EL (cell line): ENCODE measurements at regions not wholly inside any gene's neighbourhood (a gene's known extent, or its start where the extent isn't known, plus 50 kb on each side); places are given as distances from the start of the nearest gene placed in this dataset.

Experiments
- DNase-seq: peaks from one replicate; pipeline ENCODE4 v3.0.0-alpha.2; 2016

GRCh38 chr4:62196338-62196737 lies 996.2 kb downstream of the ADGRL3 start:
- DNase-seq = no peak

GRCh38 chr4:62194342-62194741 lies 994.2 kb downstream of the ADGRL3 start:
- no peak for DNase-seq

- DNase-seq = no peak
Observed at GRCh38 chr4:62193761-62194160, 993.6 kb downstream of the ADGRL3 start.

GRCh38 chr4:62191451-62192240 lies 991.5 kb downstream of the ADGRL3 start:
- DNase-seq = no peak

DNA sequence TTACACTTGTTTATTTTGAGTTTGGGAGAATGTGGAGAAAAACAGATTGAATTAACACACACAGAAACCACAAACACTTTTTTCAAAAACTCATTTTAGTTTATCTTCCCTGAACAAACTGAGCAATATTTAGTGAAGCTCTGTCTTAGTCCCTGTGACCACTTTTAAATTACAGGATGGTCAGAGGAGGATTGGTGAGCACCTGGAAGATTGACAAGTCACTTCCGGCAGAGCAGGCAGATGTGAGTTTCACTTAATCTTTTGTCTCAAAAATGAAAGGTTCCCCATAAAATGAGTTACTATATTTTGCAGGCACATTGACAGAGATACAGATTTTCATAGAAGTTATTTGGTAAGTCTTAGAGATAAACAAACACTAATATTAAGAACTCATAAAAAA lies 970.1 kb downstream of the ADGRL3 start:
- DNase-seq = no peak

GRCh38 chr4:62168681-62169080 lies 968.6 kb downstream of the ADGRL3 start:
- DNase-seq = no peak

DNA sequence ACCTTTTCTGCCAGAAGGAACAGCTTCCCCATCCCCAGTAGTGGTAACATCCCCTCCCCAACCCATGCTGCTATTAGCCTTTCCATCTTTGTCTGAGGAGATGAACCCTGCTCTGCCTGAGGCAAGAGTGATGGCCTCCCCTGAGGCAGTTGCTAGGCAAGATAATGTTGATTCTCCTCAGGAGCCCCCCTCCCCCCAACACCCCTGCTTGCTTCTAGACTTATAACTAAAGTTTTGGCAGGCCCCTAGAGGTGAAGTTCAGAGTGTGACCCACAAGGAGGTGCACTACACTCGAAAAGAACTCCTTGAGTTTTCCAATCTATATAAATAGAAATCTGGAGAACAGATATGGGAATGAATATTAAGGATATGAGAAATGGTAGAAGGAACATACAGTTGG lies 962.5 kb downstream of the ADGRL3 start:
- no peak for DNase-seq

DNA sequence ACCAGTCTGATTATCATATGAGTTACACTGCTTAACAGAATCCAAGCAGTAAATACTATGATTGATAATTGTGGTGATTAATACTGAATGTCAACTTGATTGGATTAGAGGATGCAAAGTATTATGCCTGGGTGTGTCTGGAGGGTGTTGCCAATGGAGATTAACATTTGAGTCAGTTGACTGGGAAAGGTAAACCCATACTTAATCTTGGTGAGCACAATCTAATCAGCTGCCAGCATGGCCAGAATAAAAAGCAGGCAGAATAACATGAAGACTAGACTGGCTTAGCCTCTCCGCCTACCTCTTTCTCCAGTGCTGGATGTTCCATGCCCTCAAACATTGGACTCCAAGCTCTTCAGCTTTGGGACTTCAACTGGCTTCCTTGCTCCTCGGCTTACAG lies 961.3 kb downstream of the ADGRL3 start:
- DNase-seq = no peak

DNA sequence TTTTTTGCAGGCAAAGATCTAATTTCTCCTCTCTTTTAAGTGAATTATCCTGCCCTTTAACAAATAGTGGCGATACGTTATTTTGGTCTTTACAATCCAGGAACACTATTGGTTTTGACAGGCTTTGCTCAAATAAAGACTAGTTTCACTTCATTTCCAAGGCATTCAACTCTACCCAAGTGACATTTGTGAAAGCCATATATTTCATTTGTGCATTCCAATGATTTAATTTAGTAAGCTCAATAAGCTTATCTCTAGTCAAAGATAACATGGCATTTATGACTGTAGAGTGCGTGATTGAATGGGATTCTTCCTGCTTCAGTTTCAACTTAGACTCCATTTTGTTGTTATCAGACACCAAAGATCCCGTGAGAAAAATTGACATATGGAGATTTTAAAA lies 959.8 kb downstream of the ADGRL3 start:
- no peak for DNase-seq

- DNase-seq = no peak
Observed at GRCh38 chr4:62159306-62159705, 959.2 kb downstream of the ADGRL3 start.

- no peak for DNase-seq
Observed at GRCh38 chr4:62156205-62156604, 956.1 kb downstream of the ADGRL3 start.

DNA sequence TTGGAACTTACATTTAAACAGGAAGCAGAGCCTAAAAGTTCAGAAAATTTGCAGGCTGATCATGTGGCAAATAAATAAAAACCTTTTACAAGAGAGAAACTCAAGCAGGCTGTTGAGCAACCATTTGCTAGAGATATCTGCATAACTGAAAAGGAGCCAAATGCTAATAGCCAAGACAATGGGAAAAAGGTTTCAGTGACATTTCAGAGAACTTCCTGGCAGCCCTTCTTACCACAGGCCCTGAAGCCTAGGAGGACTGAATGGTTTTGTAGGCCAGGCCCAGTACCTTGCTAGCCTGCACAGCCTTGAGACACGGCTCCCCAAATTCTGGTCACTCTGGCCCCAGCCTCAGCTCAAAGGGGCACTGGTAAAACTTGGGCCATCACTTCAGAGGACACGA lies 945.1 kb downstream of the ADGRL3 start:
- DNase-seq = no peak

DNA sequence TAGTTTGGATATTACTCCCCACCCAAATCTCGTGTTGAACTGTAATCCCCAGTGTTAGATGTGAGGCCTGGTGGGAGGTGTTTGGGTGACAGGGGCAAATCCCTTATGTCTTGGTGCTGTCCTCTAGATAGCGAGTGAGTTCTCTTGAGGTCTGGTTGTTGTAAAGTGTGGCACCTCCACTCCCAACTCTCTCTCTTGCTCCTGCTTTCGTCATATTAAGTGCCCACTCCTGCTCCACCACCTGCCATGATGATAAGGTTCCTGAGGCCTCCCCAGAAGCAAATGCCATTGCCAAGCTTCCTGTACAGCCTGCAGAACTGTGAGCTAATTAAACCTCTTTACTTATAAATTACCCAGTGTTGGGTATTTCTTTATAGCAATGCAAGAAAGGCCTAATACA lies 944.3 kb downstream of the ADGRL3 start:
- DNase-seq = no peak

DNA sequence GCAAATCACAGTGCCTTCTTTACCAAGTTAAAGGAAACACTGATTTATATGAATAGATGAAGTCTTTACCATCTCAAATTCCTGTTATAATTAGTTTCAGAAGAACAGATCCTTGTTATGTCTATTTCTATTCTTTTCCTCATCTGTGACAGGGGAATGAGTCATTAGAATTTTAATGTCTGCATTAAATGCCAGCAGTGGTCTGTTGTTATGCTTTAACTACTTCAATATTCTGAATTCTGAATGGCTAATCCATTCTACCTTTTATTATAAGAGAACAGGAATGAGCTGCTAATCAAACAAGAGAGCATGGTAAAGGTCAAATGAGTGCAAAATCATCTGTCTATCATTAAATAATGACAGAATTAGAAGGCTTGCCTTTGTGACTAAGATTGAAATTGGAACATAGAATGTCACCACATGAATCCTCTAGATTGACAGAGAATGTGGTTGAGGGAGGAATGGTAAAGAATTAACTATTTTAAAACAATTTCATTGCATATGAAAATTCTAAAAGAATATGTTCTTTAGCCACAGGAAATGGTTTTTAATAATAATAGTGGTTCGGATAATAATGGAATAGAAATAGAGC lies 935.5 kb downstream of the ADGRL3 start:
- DNase-seq = no peak

- no peak for DNase-seq
Observed at GRCh38 chr4:62133977-62134376, 933.9 kb downstream of the ADGRL3 start.

DNA sequence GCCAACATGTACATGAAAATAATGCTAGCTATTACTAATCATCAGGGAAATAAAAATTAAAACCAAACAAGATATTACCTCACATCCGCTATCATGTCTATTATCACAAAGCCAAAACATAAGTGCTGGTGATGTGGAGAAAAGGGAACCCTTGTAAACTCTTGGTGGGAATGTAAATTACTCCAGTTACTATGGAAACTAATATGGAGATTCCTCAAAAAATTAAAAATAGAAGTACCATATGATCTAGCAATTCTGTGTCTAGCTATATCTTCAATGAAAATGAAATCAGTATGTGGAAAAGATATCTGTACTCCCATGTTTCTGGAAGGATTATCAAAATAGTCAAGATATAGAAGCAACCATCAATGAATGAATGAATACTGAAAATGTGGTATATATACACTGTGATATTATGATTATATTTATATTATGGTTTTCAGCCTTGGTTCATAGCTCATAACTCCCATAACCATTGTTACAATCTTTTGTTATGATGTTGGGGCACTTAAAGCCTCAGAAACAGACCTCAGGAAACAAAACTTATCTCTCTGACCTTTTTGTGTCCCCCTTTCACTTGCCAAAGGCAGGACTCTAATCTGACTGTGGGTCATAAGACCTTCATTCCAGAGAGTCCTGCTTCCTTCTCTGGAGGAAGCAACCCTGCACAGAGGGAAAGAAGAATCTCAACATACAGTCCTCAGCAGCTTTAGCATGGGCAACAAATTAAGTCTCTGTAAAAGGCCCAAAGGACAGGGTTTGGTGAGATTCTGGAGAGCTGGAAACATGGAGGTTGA lies 933.2 kb downstream of the ADGRL3 start:
- no peak for DNase-seq

- no peak for DNase-seq
Observed at GRCh38 chr4:62131049-62131448, 930.9 kb downstream of the ADGRL3 start.

DNA sequence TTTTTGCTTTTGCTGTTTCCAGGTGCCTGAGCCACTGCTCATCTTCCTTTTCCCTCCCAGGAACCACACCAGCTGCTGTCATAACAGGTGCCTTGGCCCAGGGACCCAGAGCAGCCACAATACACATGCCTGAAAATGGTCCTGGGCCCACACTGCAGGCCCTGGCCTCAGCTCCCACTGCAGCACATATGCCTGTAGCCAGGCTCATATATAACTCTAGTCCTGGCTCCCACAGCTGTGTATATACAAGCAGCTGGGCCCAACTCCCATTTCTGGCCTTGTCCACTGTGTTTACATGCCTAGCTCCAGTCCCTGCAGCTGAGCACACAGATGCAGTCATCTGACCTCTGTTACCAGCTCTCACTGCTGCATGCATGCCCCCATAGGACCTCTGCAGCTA lies 930.5 kb downstream of the ADGRL3 start:
- DNase-seq = no peak

GRCh38 chr4:62130230-62130629 lies 930.1 kb downstream of the ADGRL3 start:
- DNase-seq = no peak
